Prostate gland (tissue), 2 donors: ENCODE measurements at regions not wholly inside any gene's neighbourhood (a gene's known extent, or its start where the extent isn't known, plus 50 kb on each side); places are given as distances from the start of the nearest gene placed in this dataset.

Source experiments
- POLR2AphosphoS5 ChIP-seq: sonication (generic); formaldehyde crosslinking; IDR thresholded peaks from one replicate; pipeline ENCODE4 v1.6.1; 2017; ENCODE audit warnings: antibody characterized with exemption
- TF ChIP-seq, protein P1 (sequence below), 4 experiments: fragments of 200-600 bp in 2 of 4; fragments of 450-650 bp in 2 of 4; sonication (generic) in 2 of 4; IDR thresholded peaks; 1 replicate in 3 of 4; 2 replicates in 1 of 4; pipeline ENCODE4 v1.5.1; 2016 to 2019; ENCODE audit warnings: antibody characterized with exemption in 4 of 4, mild to moderate bottlenecking in 2 of 4, moderate library complexity in 2 of 4

- TF ChIP-seq, protein P1, sequence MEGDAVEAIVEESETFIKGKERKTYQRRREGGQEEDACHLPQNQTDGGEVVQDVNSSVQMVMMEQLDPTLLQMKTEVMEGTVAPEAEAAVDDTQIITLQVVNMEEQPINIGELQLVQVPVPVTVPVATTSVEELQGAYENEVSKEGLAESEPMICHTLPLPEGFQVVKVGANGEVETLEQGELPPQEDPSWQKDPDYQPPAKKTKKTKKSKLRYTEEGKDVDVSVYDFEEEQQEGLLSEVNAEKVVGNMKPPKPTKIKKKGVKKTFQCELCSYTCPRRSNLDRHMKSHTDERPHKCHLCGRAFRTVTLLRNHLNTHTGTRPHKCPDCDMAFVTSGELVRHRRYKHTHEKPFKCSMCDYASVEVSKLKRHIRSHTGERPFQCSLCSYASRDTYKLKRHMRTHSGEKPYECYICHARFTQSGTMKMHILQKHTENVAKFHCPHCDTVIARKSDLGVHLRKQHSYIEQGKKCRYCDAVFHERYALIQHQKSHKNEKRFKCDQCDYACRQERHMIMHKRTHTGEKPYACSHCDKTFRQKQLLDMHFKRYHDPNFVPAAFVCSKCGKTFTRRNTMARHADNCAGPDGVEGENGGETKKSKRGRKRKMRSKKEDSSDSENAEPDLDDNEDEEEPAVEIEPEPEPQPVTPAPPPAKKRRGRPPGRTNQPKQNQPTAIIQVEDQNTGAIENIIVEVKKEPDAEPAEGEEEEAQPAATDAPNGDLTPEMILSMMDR (IDR thresholded peaks at IDR 0.05) = no peak
- no peak for TF ChIP-seq POLR2AphosphoS5
Observed at GRCh38 chr12:19771858-19772257, 332.6 kb downstream of the AEBP2 start.
